SK-N-SH treated with all-trans-retinoic acid at 6 μM for 48 hours (cell line): ENCODE measurements at regions not wholly inside any gene's neighbourhood (a gene's known extent, or its start where the extent isn't known, plus 50 kb on each side); places are given as distances from the start of the nearest gene placed in this dataset.

Source experiments
- ATAC-seq: fragments of 200-7000 bp; cut with Tn5 transposase; 3 replicates; pipeline ENCODE4 v1.9.1; 2020; ENCODE audit warnings: mild to moderate bottlenecking, moderate library complexity
- ARNTL ChIP-seq: fragments of 450-650 bp; formaldehyde crosslinking; IDR thresholded peaks from 2 replicates; pipeline ENCODE4 v1.5.0; 2020; ENCODE audit warnings: low read depth, mild to moderate bottlenecking, moderate library complexity, borderline replicate concordance
- BACH2 ChIP-seq: fragments of 250-450 bp; sonication (Bioruptor Pico); IDR thresholded peaks from 2 replicates; pipeline ENCODE4 v1.9.0; 2021; ENCODE audit warnings: mild to moderate bottlenecking, borderline replicate concordance
- CSDC2 ChIP-seq: fragments of 250-450 bp; sonication (Bioruptor Pico); IDR thresholded peaks from 2 replicates; pipeline ENCODE4 v1.5.0; 2020; ENCODE audit warnings: mild to moderate bottlenecking, moderate library complexity
- ESRRG ChIP-seq: fragments of 250-450 bp; sonication (Bioruptor Pico); IDR thresholded peaks from 2 replicates; pipeline ENCODE4 v1.6.1; 2021; ENCODE audit warnings: mild to moderate bottlenecking
- ISL1 ChIP-seq: fragments of 250-450 bp; sonication (Bioruptor Pico); IDR thresholded peaks from 2 replicates; pipeline ENCODE4 v2.1.2; 2022; ENCODE audit warnings: mild to moderate bottlenecking, moderate library complexity
- OSR1 ChIP-seq: fragments of 250-450 bp; sonication (Bioruptor Pico); IDR thresholded peaks from 2 replicates; pipeline ENCODE4 v1.8.0; 2022; ENCODE audit warnings: moderate library complexity, mild to moderate bottlenecking, inconsistent platforms
- PPARA ChIP-seq: fragments of 250-450 bp; sonication (Bioruptor Pico); IDR thresholded peaks from 2 replicates; pipeline ENCODE4 v1.5.0; 2020; ENCODE audit warnings: mild to moderate bottlenecking, borderline replicate concordance
- RARB ChIP-seq: fragments of 250-450 bp; sonication (Bioruptor Pico); IDR thresholded peaks from 2 replicates; pipeline ENCODE4 v1.8.0; 2021; ENCODE audit warnings: mild to moderate bottlenecking, moderate library complexity
- SNAI2 ChIP-seq: fragments of 250-450 bp; sonication (Bioruptor Pico); IDR thresholded peaks from 2 replicates; pipeline ENCODE4 v1.5.0; 2020; ENCODE audit warnings: mild to moderate bottlenecking, moderate library complexity
- TOX ChIP-seq: fragments of 250-450 bp; sonication (Bioruptor Pico); IDR thresholded peaks from 2 replicates; pipeline ENCODE4 v1.8.0; 2021; ENCODE audit warnings: mild to moderate bottlenecking, moderate library complexity, borderline replicate concordance
- ZC3H10 ChIP-seq: fragments of 250-450 bp; sonication (Bioruptor Pico); IDR thresholded peaks from 2 replicates; pipeline ENCODE4 v1.5.1; 2021; ENCODE audit warnings: mild to moderate bottlenecking, moderate library complexity
- ZFP3 ChIP-seq: fragments of 250-450 bp; sonication (Bioruptor Pico); IDR thresholded peaks from 2 replicates; pipeline ENCODE4 v1.5.0; 2020; ENCODE audit warnings: mild to moderate bottlenecking, moderate library complexity
- ZFP30 ChIP-seq: fragments of 450-650 bp; formaldehyde crosslinking; IDR thresholded peaks from 2 replicates; pipeline ENCODE4 v1.5.0; 2022; ENCODE audit warnings: mild to moderate bottlenecking, moderate library complexity
- ZNF565 ChIP-seq: fragments of 450-650 bp; formaldehyde crosslinking; conservative IDR thresholded peaks from 2 replicates; pipeline ENCODE4 v1.5.0; 2020; ENCODE audit warnings: low read depth, mild to moderate bottlenecking, moderate library complexity
- ZNF70 ChIP-seq: fragments of 450-650 bp; formaldehyde crosslinking; IDR thresholded peaks from 2 replicates; pipeline ENCODE4 v1.5.0; 2020; ENCODE audit warnings: mild to moderate bottlenecking, moderate library complexity
- ZNF8 ChIP-seq: fragments of 450-650 bp; formaldehyde crosslinking; IDR thresholded peaks from 2 replicates; pipeline ENCODE4 v1.5.0; 2020; ENCODE audit warnings: mild to moderate bottlenecking, moderate library complexity
- TF ChIP-seq, protein P1 (sequence below): fragments of 250-450 bp; sonication (Bioruptor Pico); IDR thresholded peaks from 2 replicates; pipeline ENCODE4 v1.8.0; 2020; ENCODE audit warnings: mild to moderate bottlenecking, moderate library complexity, borderline replicate concordance
- TF ChIP-seq, protein P2 (sequence below): fragments of 250-450 bp; sonication (Bioruptor Pico); IDR thresholded peaks from 2 replicates; pipeline ENCODE4 v1.5.1; 2021; ENCODE audit warnings: mild to moderate bottlenecking, moderate library complexity
- TF ChIP-seq, protein P3 (sequence below): fragments of 250-450 bp; sonication (Bioruptor Pico); IDR thresholded peaks from 2 replicates; pipeline ENCODE4 v1.8.0; 2021; ENCODE audit warnings: low read depth, mild to moderate bottlenecking, moderate library complexity, borderline replicate concordance
- TF ChIP-seq, protein P4 (sequence below): fragments of 250-450 bp; sonication (Bioruptor Pico); IDR thresholded peaks from 2 replicates; pipeline ENCODE4 v1.5.0; 2020; ENCODE audit warnings: mild to moderate bottlenecking, moderate library complexity
- TF ChIP-seq, protein P5 (sequence below): fragments of 250-450 bp; sonication (Bioruptor Pico); IDR thresholded peaks from 2 replicates; pipeline ENCODE4 v1.5.1; 2020; ENCODE audit warnings: low read depth, mild to moderate bottlenecking, moderate library complexity

DNA sequence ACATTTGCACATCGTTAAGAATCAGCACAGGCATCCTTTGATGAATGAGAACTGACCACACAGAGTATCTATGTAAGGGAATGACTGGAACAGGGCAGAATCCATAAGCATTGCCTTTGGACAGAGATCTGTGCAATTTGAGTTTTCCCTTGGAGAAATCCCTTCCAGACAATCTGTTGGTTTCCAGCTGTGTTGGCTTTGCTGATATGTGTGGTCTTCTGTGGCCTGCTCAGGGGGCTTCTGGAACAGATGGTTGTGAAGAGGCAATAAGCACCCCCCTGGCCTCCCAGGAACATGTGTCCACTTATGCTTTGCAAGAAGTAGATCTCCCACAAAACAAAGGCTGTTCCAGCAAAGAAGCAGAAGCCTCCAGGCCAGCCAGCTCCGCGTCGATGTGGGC is 111.4 kb upstream of the TMEM132C start:
- no peak for ATAC-seq

DNA sequence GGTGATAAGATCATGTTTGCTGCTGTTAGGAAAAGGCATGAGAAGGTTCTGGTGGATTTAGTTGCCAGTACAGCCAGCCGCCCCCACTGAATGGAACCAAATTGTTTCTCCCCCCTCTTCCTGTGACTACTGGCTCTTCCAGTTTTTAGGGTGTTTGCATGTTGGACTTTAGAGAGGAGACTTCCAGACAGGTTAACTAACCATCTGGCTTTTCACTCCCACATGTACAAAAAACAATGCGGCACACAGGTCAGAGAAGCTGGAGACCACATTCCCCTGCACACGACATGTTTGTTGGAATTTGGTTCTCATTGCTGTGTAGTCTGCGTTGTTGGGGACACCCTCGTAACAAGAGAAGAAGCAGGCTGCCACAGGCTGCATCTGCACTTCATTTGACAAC is 103.9 kb upstream of the TMEM132C start:
- ATAC-seq: no peak

More for the DNA sequence above, 111.4 kb upstream of the TMEM132C start:
- TF ChIP-seq PPARA: no peak
- TF ChIP-seq, protein P1, sequence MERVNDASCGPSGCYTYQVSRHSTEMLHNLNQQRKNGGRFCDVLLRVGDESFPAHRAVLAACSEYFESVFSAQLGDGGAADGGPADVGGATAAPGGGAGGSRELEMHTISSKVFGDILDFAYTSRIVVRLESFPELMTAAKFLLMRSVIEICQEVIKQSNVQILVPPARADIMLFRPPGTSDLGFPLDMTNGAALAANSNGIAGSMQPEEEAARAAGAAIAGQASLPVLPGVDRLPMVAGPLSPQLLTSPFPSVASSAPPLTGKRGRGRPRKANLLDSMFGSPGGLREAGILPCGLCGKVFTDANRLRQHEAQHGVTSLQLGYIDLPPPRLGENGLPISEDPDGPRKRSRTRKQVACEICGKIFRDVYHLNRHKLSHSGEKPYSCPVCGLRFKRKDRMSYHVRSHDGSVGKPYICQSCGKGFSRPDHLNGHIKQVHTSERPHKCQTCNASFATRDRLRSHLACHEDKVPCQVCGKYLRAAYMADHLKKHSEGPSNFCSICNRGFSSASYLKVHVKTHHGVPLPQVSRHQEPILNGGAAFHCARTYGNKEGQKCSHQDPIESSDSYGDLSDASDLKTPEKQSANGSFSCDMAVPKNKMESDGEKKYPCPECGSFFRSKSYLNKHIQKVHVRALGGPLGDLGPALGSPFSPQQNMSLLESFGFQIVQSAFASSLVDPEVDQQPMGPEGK: no peak
- no peak for TF ChIP-seq TOX (CRISPR knock-in tag)
- TF ChIP-seq, protein P2, sequence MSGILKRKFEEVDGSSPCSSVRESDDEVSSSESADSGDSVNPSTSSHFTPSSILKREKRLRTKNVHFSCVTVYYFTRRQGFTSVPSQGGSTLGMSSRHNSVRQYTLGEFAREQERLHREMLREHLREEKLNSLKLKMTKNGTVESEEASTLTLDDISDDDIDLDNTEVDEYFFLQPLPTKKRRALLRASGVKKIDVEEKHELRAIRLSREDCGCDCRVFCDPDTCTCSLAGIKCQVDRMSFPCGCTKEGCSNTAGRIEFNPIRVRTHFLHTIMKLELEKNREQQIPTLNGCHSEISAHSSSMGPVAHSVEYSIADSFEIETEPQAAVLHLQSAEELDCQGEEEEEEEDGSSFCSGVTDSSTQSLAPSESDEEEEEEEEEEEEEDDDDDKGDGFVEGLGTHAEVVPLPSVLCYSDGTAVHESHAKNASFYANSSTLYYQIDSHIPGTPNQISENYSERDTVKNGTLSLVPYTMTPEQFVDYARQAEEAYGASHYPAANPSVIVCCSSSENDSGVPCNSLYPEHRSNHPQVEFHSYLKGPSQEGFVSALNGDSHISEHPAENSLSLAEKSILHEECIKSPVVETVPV (CRISPR knock-in tag): no peak
- no peak for TF ChIP-seq ISL1
- TF ChIP-seq, protein P3, sequence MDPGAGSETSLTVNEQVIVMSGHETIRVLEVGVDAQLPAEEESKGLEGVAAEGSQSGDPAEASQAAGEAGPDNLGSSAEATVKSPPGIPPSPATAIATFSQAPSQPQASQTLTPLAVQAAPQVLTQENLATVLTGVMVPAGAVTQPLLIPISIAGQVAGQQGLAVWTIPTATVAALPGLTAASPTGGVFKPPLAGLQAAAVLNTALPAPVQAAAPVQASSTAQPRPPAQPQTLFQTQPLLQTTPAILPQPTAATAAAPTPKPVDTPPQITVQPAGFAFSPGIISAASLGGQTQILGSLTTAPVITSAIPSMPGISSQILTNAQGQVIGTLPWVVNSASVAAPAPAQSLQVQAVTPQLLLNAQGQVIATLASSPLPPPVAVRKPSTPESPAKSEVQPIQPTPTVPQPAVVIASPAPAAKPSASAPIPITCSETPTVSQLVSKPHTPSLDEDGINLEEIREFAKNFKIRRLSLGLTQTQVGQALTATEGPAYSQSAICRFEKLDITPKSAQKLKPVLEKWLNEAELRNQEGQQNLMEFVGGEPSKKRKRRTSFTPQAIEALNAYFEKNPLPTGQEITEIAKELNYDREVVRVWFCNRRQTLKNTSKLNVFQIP (CRISPR knock-in tag): no peak
- no peak for TF ChIP-seq ARNTL (CRISPR knock-in tag)
- no peak for TF ChIP-seq ZFP30 (CRISPR knock-in tag)
- no peak for TF ChIP-seq ZNF565 (CRISPR knock-in tag)
- no peak for TF ChIP-seq CSDC2
- TF ChIP-seq ZC3H10 (CRISPR knock-in tag): no peak
- TF ChIP-seq, protein P4, sequence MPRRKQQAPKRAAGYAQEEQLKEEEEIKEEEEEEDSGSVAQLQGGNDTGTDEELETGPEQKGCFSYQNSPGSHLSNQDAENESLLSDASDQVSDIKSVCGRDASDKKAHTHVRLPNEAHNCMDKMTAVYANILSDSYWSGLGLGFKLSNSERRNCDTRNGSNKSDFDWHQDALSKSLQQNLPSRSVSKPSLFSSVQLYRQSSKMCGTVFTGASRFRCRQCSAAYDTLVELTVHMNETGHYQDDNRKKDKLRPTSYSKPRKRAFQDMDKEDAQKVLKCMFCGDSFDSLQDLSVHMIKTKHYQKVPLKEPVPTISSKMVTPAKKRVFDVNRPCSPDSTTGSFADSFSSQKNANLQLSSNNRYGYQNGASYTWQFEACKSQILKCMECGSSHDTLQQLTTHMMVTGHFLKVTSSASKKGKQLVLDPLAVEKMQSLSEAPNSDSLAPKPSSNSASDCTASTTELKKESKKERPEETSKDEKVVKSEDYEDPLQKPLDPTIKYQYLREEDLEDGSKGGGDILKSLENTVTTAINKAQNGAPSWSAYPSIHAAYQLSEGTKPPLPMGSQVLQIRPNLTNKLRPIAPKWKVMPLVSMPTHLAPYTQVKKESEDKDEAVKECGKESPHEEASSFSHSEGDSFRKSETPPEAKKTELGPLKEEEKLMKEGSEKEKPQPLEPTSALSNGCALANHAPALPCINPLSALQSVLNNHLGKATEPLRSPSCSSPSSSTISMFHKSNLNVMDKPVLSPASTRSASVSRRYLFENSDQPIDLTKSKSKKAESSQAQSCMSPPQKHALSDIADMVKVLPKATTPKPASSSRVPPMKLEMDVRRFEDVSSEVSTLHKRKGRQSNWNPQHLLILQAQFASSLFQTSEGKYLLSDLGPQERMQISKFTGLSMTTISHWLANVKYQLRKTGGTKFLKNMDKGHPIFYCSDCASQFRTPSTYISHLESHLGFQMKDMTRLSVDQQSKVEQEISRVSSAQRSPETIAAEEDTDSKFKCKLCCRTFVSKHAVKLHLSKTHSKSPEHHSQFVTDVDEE (CRISPR knock-in tag): no peak
- TF ChIP-seq SNAI2 (CRISPR knock-in tag): no peak
- no peak for TF ChIP-seq BACH2 (CRISPR knock-in tag)
- TF ChIP-seq ZNF8 (CRISPR knock-in tag): no peak
- TF ChIP-seq, all 23 proteins: peak for 0

DNA sequence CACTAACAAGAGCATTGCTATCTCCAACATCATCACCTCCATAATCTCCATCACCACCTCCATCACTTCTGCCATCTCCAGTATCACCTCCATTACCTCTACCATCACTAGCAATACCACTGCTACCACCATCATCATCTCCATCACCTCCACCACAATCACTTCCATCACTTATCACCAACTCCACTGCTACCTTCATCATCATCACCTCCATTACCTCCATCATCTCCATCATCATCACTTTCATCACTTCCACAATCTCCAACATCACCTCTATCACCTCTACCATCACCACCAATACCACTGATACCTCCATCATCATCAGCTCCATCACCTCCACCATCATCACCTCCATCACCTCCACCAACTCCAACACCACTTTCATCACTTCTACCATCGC is 102.4 kb upstream of the TMEM132C start:
- no peak for ATAC-seq
- TF ChIP-seq TOX (CRISPR knock-in tag): no peak
- TF ChIP-seq, protein P5, sequence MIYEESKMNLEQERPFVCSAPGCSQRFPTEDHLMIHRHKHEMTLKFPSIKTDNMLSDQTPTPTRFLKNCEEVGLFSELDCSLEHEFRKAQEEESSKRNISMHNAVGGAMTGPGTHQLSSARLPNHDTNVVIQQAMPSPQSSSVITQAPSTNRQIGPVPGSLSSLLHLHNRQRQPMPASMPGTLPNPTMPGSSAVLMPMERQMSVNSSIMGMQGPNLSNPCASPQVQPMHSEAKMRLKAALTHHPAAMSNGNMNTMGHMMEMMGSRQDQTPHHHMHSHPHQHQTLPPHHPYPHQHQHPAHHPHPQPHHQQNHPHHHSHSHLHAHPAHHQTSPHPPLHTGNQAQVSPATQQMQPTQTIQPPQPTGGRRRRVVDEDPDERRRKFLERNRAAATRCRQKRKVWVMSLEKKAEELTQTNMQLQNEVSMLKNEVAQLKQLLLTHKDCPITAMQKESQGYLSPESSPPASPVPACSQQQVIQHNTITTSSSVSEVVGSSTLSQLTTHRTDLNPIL (CRISPR knock-in tag): no peak
- no peak for TF ChIP-seq OSR1 (CRISPR knock-in tag)
- no peak for TF ChIP-seq CSDC2
- no peak for TF ChIP-seq ZFP3
- TF ChIP-seq ZNF8 (CRISPR knock-in tag): no peak
- TF ChIP-seq, protein P2 (CRISPR knock-in tag): no peak
- no peak for TF ChIP-seq PPARA
- no peak for TF ChIP-seq ZNF70 (CRISPR knock-in tag)
- TF ChIP-seq ESRRG: no peak
- no peak for TF ChIP-seq BACH2 (CRISPR knock-in tag)
- no peak for TF ChIP-seq ZFP30 (CRISPR knock-in tag)
- no peak for TF ChIP-seq SNAI2 (CRISPR knock-in tag)
- no peak for TF ChIP-seq ZNF565 (CRISPR knock-in tag)
- TF ChIP-seq, protein P4 (CRISPR knock-in tag): no peak

More for the DNA sequence above, 103.9 kb upstream of the TMEM132C start:
- TF ChIP-seq ESRRG (no peak), RARB (CRISPR knock-in tag) (no peak)
- TF ChIP-seq, protein P3 (CRISPR knock-in tag): no peak
